ENCODE measurements at regions not wholly inside any gene's neighbourhood (a gene's known extent, or its start where the extent isn't known, plus 50 kb on each side); places are given as distances from the start of the nearest gene placed in this dataset.

DNA sequence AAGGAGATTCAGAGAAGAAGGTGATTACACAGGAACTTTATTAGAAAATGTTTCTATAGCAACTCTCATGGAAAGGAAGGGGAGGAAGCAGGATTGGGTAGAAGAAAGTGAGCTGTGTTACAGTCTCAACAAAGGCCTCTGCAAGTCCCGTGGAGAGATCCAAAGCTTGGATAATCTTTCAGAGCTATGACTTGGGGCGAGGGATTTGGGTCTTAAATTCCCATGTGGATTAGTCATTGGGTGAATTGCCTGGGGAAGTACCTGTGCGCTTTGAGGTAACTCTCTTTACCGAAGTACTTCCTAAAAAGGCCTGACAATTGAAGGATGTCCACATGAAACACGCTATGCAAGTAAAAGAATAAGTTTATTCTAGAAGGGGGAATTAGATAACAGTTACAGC lies 133.8 kb upstream of the ANKRD50 start:
- Histone ChIP-seq H3K4me1 (ENCODE audit: control insufficient read depth, insufficient read depth, low read length) (no peaks in the 10 kb centered on the region), H2BK20ac (ENCODE audit: low read depth, low read length) (no peak overlapping the region), H4K20me1 (ENCODE audit: insufficient read depth, low read length) (no peaks in the 10 kb centered on the region), H3K4me2 (ENCODE audit: low read depth, low read length) (no peak overlapping the region), H2BK120ac (ENCODE audit: low read depth, low read length) (no peak overlapping the region), H3K23ac (ENCODE audit: low read depth, low read length) (no peak overlapping the region), H4K8ac (ENCODE audit: low read depth in 2 of 2, low read length in 2 of 2) (no peak overlapping the region), H3K4ac (ENCODE audit: low read depth, low read length) (no peak overlapping the region), H3K14ac (replicated peaks; ENCODE audit: low read depth, low read length) (no peak overlapping the region), H2AK9ac (replicated peaks; ENCODE audit: low read depth, low read length, poor library complexity) (no peak overlapping the region), H3K9me3 (ENCODE audit: control insufficient read depth, insufficient read depth, low read length) (no peaks in the 10 kb centered on the region; the same call in 1 of the 2 replicates), H3K27ac (ENCODE audit: insufficient read depth, low read length) (no peak overlapping the region), H3K27me3 (ENCODE audit: control insufficient read depth, insufficient read depth, low read length) (no peaks in the 10 kb centered on the region), H4K91ac (ENCODE audit: insufficient read depth, low read depth, low read length) (no peak overlapping the region), H3K36me3 (ENCODE audit: control insufficient read depth, insufficient read depth, low read length) (no peaks in the 10 kb centered on the region), H2AFZ (replicated peaks; ENCODE audit: low read length, poor library complexity) (no peak overlapping the region), H3K4me3 (ENCODE audit: insufficient read depth, low read depth, low read length) (no peak overlapping the region), H3K9ac (ENCODE audit: low read depth, low read length) (no peak overlapping the region), H3K56ac (ENCODE audit: extremely low read depth, insufficient read depth, low read length) (no peak overlapping the region), H2BK5ac (ENCODE audit: low read depth, low read length, poor library complexity, severe bottlenecking) (no peak overlapping the region), H2BK15ac (ENCODE audit: low read depth, low read length) (no peak overlapping the region), H3K18ac (ENCODE audit: low read depth, low read length) (no peak overlapping the region), H3K9me1 (ENCODE audit: insufficient read depth, low read length) (peaks cover 3% of the 10 kb centered on the region; the same call in 1 of the 2 replicates), H3K79me1 (ENCODE audit: low read depth in 1 of 2, low read length in 2 of 2) (no peaks in the 10 kb centered on the region), H2AK5ac (ENCODE audit: low read depth, low read length) (no peak overlapping the region), H4K5ac (ENCODE audit: low read depth, low read length) (no peak overlapping the region)
- in situ Hi-C loops (cut with MboI; ENCODE audit: low sequenced_read_pairs): no loop called here
- ChIA-PET CTCF (no interaction called here), POLR2A (ENCODE audit: unreplicated experiment) (no interaction called here)
- intact Hi-C loops (cut with micrococcal nuclease): no loop called here
- 100% methylated on average over 1 of the region's 5 CpGs; no CpG with 5 or more reads in 1 of the 2 experiments for WGBS, 2 experiments (ENCODE audit: extremely low coverage in 2 of 2, insufficient read length in 1 of 2)
- no TSS peak for BruUV-seq (replicated peaks)
- dilution Hi-C loops (cut with HindIII; ENCODE audit: low sequenced_read_pairs, unreplicated experiment): no loop called here
- TF ChIP-seq, protein P1, sequence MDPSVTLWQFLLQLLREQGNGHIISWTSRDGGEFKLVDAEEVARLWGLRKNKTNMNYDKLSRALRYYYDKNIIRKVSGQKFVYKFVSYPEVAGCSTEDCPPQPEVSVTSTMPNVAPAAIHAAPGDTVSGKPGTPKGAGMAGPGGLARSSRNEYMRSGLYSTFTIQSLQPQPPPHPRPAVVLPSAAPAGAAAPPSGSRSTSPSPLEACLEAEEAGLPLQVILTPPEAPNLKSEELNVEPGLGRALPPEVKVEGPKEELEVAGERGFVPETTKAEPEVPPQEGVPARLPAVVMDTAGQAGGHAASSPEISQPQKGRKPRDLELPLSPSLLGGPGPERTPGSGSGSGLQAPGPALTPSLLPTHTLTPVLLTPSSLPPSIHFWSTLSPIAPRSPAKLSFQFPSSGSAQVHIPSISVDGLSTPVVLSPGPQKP (IDR thresholded peaks at IDR 0.05; ENCODE audit: borderline replicate concordance, low read depth, low read length): no peak
- no peak for TF ChIP-seq MAFK (IDR thresholded peaks at IDR 0.05; ENCODE audit: low read depth, low read length)
- TF ChIP-seq MXI1 (IDR thresholded peaks at IDR 0.05; ENCODE audit: borderline replicate concordance, low read depth, low read length): no peak
- TF ChIP-seq SMC3 (IDR thresholded peaks at IDR 0.05; ENCODE audit: low read depth, low read length): no peak
- TF ChIP-seq MAZ (IDR thresholded peaks at IDR 0.05; ENCODE audit: borderline replicate concordance, low read depth, low read length): no peak
- TF ChIP-seq FOS (IDR thresholded peaks at IDR 0.05; ENCODE audit: low read depth, low read length): no peak
- no peak for TF ChIP-seq NFE2L2 (IDR thresholded peaks at IDR 0.05; ENCODE audit: low read depth, low read length)
- TF ChIP-seq, protein P2, sequence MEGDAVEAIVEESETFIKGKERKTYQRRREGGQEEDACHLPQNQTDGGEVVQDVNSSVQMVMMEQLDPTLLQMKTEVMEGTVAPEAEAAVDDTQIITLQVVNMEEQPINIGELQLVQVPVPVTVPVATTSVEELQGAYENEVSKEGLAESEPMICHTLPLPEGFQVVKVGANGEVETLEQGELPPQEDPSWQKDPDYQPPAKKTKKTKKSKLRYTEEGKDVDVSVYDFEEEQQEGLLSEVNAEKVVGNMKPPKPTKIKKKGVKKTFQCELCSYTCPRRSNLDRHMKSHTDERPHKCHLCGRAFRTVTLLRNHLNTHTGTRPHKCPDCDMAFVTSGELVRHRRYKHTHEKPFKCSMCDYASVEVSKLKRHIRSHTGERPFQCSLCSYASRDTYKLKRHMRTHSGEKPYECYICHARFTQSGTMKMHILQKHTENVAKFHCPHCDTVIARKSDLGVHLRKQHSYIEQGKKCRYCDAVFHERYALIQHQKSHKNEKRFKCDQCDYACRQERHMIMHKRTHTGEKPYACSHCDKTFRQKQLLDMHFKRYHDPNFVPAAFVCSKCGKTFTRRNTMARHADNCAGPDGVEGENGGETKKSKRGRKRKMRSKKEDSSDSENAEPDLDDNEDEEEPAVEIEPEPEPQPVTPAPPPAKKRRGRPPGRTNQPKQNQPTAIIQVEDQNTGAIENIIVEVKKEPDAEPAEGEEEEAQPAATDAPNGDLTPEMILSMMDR (conservative IDR thresholded peaks at IDR 0.05; ENCODE audit: low read depth, low read length): no peak
- TF ChIP-seq RAD21 (IDR thresholded peaks at IDR 0.05; ENCODE audit: low read length): no peak
- TF ChIP-seq POLR2A (IDR thresholded peaks at IDR 0.05; ENCODE audit: low read depth, low read length): no peak
- TF ChIP-seq BHLHE40 (IDR thresholded peaks at IDR 0.05; ENCODE audit: low read depth, low read length): no peak
- TF ChIP-seq, protein P3, sequence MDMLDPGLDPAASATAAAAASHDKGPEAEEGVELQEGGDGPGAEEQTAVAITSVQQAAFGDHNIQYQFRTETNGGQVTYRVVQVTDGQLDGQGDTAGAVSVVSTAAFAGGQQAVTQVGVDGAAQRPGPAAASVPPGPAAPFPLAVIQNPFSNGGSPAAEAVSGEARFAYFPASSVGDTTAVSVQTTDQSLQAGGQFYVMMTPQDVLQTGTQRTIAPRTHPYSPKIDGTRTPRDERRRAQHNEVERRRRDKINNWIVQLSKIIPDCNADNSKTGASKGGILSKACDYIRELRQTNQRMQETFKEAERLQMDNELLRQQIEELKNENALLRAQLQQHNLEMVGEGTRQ (IDR thresholded peaks at IDR 0.05; ENCODE audit: low read depth, low read length): no peak
- TF ChIP-seq CEBPB (IDR thresholded peaks at IDR 0.05; ENCODE audit: low read depth, low read length): no peak
- TF ChIP-seq CHD1 (IDR thresholded peaks at IDR 0.05; ENCODE audit: low read depth, low read length): no peak
- TF ChIP-seq RCOR1 (IDR thresholded peaks at IDR 0.05; ENCODE audit: insufficient replicate concordance, low read length): no peak
- TF ChIP-seq RFX5 (IDR thresholded peaks at IDR 0.05; ENCODE audit: low read depth, low read length): no peak
- DNase-seq: no peak
- no peak for ATAC-seq (ENCODE audit: low read depth)

Measured in IMR-90 (cell line).